ENCODE measurements at regions not wholly inside any gene's neighbourhood (a gene's known extent, or its start where the extent isn't known, plus 50 kb on each side); places are given as distances from the start of the nearest gene placed in this dataset.

GRCh38 chr4:124527364-124527763 lies 185.2 kb downstream of the ANKRD50 start:
- H3K36me3 ChIP-seq (ENCODE audit: control insufficient read depth, low read length) = no peaks in the 10 kb centered on the region
- no peaks in the 10 kb centered on the region for H3K9me2 ChIP-seq (replicated peaks; ENCODE audit: control insufficient read depth, low read length)

DNA sequence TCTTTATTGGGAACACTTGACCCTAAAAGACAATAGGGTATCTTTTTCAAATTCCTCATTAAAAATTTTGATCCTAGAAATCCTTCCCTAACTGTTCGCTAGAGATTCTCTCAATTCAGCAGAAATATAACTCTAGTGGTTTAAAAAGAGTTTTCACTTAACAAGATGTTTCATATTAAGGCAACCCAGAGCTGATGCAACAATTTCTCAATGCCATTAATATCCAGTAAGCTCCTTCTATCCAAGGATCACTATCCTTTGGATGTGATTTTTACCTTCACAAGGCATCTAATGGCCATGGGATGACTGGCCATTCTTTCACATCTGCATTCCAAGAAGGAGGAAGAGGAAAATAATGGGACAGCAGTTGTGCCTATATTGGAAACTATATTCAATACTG lies 183.4 kb downstream of the ANKRD50 start:
- Histone ChIP-seq H4K20me1 (ENCODE audit: control insufficient read depth, insufficient read depth, low read depth, low read length) (no peaks in the 10 kb centered on the region), H3K79me2 (ENCODE audit: control insufficient read depth, low read length) (no peaks in the 10 kb centered on the region), H3K9me2 (replicated peaks; ENCODE audit: control insufficient read depth, low read length) (no peaks in the 10 kb centered on the region), H3K4me1 (ENCODE audit: control insufficient read depth, low read length) (no peaks in the 10 kb centered on the region), H3K4me3 (ENCODE audit: low read length) (no peak overlapping the region), H3K27me3 (ENCODE audit: control insufficient read depth, low read length) (no peaks in the 10 kb centered on the region), H3K27ac (ENCODE audit: low read depth, low read length) (no peak overlapping the region), H3F3A (ENCODE audit: control insufficient read depth, insufficient read depth) (no peaks in the 10 kb centered on the region), H3K4me2 (ENCODE audit: low read length) (no peak overlapping the region), H3K9me3 (ENCODE audit: control insufficient read depth, insufficient read depth, low read length) (no peaks in the 10 kb centered on the region), H3K36me3 (ENCODE audit: control insufficient read depth, low read length) (no peaks in the 10 kb centered on the region)
- TF ChIP-seq EZH2phosphoT487 (IDR thresholded peaks at IDR 0.05; ENCODE audit: borderline replicate concordance, low read length) (no peak), CTCF (IDR thresholded peaks at IDR 0.05; ENCODE audit: low read depth, low read length, poor library complexity, severe bottlenecking) (no peak)

More at GRCh38 chr4:124527364-124527763, 185.2 kb downstream of the ANKRD50 start:
- H3K4me2 ChIP-seq (ENCODE audit: low read length) = no peak overlapping the region
- H3K27me3 ChIP-seq (ENCODE audit: control insufficient read depth, low read length) = no peaks in the 10 kb centered on the region
- no peak overlapping the region for H3K27ac ChIP-seq (ENCODE audit: low read depth, low read length)
- H3K79me2 ChIP-seq (ENCODE audit: control insufficient read depth, low read length) = no peaks in the 10 kb centered on the region
- TF ChIP-seq CTCF (IDR thresholded peaks at IDR 0.05; ENCODE audit: low read depth, low read length, poor library complexity, severe bottlenecking) (no peak), EZH2phosphoT487 (IDR thresholded peaks at IDR 0.05; ENCODE audit: borderline replicate concordance, low read length) (no peak)
- no peak overlapping the region for H3K4me3 ChIP-seq (ENCODE audit: low read length)
- no peaks in the 10 kb centered on the region for H3K9me3 ChIP-seq (ENCODE audit: control insufficient read depth, insufficient read depth, low read length)
- no peaks in the 10 kb centered on the region for H4K20me1 ChIP-seq (ENCODE audit: control insufficient read depth, insufficient read depth, low read depth, low read length)
- H3F3A ChIP-seq (ENCODE audit: control insufficient read depth, insufficient read depth) = no peaks in the 10 kb centered on the region
- H3K4me1 ChIP-seq (ENCODE audit: control insufficient read depth, low read length) = no peaks in the 10 kb centered on the region

DNA sequence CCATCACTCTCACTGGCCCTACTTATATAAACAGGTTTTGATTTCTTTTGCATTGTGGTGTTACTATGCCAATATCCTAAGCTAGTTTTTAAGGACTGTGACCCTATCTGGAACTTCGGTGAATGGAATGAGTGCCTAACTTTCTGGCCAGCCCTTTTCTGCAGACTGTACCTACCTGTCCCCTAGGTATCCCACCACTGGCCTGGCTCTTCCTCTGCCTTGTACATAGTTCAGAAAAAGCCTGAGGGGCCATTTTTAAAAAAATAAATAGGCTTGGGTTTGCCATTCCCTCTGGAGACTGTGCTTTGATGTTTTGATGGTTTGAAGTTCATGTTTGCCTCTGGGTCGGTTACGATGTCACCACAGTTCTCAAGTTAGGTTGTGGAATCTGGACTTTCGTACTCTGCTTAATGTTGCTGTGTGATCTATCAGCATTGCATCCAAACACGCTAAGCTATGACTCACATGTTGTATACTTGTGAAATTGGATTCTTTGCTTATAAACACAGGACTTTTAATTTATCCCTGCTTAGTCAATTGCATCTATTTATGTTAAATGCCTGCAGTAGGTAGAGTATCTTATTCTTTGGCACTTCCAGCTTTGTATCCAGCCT lies 182.0 kb downstream of the ANKRD50 start:
- TF ChIP-seq CTCF (IDR thresholded peaks at IDR 0.05; ENCODE audit: low read depth, low read length, poor library complexity, severe bottlenecking) (no peak), EZH2phosphoT487 (IDR thresholded peaks at IDR 0.05; ENCODE audit: borderline replicate concordance, low read length) (no peak)
- no peak overlapping the region for H3K27ac ChIP-seq (ENCODE audit: low read depth, low read length)
- H3K9me2 ChIP-seq (replicated peaks; ENCODE audit: control insufficient read depth, low read length) = no peaks in the 10 kb centered on the region
- no peaks in the 10 kb centered on the region for H3F3A ChIP-seq (ENCODE audit: control insufficient read depth, insufficient read depth)
- no peaks in the 10 kb centered on the region for H3K79me2 ChIP-seq (ENCODE audit: control insufficient read depth, low read length)
- no peak overlapping the region for H3K4me2 ChIP-seq (ENCODE audit: low read length)
- no peaks in the 10 kb centered on the region for H3K9me3 ChIP-seq (ENCODE audit: control insufficient read depth, insufficient read depth, low read length)
- H3K36me3 ChIP-seq (ENCODE audit: control insufficient read depth, low read length) = no peaks in the 10 kb centered on the region
- H4K20me1 ChIP-seq (ENCODE audit: control insufficient read depth, insufficient read depth, low read depth, low read length) = no peaks in the 10 kb centered on the region
- H3K4me3 ChIP-seq (ENCODE audit: low read length) = no peak overlapping the region
- no peaks in the 10 kb centered on the region for H3K27me3 ChIP-seq (ENCODE audit: control insufficient read depth, low read length)
- H3K4me1 ChIP-seq (ENCODE audit: control insufficient read depth, low read length) = no peaks in the 10 kb centered on the region

Data from DOHH2 (cell line).